HG03060 (cell line): ENCODE measurements at regions not wholly inside any gene's neighbourhood (a gene's known extent, or its start where the extent isn't known, plus 50 kb on each side); places are given as distances from the start of the nearest gene placed in this dataset.

Source experiments
- ATAC-seq: cut with Tn5 transposase; IDR thresholded peaks from one replicate; pipeline ENCODE4 v1.9.1; 2021; ENCODE audit warnings: low read depth, moderate number of reproducible peaks; ENCODE audit not compliant: unreplicated experiment

GRCh38 chr6:28727559-28728211 is 196.1 kb downstream of the TRIM27 start:
- ATAC-seq, result no peak

GRCh38 chr6:28729501-28730402 is 194.0 kb downstream of the TRIM27 start:
- no peak for ATAC-seq

DNA sequence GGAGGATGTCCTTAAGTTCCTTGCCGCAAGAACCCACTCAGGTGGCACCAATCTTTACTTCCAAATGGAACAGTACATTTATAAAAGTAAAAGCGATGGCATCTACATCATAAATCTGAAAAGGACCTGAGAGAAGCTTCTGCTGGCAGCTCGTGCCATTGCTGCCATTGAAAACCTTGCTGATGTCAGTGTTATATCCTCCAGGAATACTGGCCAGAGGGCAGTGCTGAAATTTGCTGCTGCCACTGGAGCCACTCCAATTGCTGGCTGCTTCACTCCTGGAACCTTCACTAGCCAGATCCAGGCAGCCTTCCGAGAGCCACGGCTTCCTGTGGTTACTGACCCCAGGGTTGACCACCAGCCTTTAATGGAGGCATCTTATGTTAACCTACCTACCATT is 191.7 kb downstream of the TRIM27 start:
- no peak for ATAC-seq

- no peak for ATAC-seq
These were observed 189.3 kb downstream of the TRIM27 start for GRCh38 chr6:28734443-28734959.

GRCh38 chr6:28736121-28736520 is 187.7 kb downstream of the TRIM27 start:
- ATAC-seq, result no peak

- no peak for ATAC-seq
These were observed 185.9 kb downstream of the TRIM27 start for GRCh38 chr6:28737750-28738395.

- no peak for ATAC-seq
These were observed 185.4 kb downstream of the TRIM27 start for GRCh38 chr6:28738396-28738765.

DNA sequence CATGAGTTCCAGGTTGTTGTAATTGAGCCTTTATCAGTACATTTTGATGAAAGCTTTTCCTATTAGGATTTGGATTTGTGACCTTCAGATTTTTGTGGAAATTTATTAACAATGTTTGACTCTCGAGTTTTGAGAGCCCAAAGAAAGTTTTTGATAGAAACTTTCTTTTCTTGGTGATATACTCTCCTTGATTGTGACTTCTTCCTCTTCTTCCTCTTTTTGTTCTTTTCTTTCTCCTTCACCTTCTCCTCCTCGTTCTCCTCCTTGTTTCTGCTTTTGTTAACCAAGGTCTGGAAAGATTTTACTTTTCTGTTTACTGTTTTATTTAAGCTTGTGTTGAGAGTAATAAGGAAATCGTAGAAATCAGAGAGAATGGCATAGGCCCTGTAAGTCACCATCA is 182.4 kb downstream of the TRIM27 start:
- no peak for ATAC-seq

DNA sequence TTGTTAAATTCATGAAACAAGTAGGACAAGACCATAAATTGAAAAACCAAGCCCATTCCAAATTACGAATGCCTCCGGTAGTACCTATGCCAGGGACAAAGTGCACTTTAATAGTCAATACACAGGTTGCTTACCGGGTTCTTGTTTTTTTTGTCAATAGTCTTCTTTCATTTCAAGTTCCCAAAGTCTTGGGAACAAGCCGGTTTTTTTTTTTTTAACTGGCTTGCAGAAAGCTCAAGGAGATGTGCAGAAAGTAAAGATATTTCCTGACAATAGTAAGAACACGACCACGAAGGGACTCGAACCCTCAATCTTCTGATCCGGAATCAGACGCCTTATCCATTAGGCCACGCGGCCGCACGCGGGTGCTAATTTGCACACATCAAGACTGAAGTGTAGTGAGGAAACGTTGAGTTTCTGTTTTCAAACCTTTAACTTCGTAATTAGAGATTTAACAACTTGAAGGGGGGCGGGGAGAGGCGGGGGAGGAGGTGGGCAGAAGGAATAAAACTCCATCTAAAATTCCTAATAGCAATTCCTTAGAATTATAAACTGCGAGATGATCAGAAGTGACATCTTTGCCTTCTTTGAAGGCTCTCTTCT is 181.0 kb downstream of the TRIM27 start:
- no peak for ATAC-seq

DNA sequence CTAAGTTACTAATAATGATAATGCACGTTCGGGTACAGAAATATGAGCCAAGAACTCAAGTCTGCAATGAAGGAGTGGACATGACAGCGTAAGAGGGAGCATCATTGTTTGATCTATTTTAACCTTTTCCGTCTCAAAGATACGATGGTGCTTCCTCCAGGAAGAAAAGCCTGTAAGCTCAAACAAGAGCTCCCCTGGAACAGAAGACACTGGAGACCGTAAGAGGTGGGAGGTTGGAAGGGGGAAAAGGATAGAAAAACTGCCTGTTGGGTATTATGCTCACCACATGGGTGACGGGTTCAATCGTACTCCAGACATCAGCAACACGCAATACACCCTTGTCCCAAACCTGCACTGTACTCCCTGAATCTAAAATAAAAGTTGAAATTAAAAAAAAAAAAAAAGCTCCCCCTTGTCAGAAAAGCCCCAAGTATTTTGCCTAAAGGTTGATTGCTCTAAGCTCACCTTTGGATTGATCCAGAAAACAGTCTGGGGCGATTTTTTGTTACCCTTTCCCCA is 180.5 kb downstream of the TRIM27 start:
- no peak for ATAC-seq

GRCh38 chr6:28747083-28747630 is 176.6 kb downstream of the TRIM27 start:
- ATAC-seq, result no peak

- ATAC-seq, result no peak
These were observed 176.1 kb downstream of the TRIM27 start for GRCh38 chr6:28747631-28748157.

GRCh38 chr6:28748192-28748591 is 175.6 kb downstream of the TRIM27 start:
- ATAC-seq, result no peak

GRCh38 chr6:28750926-28751458 is 172.8 kb downstream of the TRIM27 start:
- ATAC-seq, result no peak

DNA sequence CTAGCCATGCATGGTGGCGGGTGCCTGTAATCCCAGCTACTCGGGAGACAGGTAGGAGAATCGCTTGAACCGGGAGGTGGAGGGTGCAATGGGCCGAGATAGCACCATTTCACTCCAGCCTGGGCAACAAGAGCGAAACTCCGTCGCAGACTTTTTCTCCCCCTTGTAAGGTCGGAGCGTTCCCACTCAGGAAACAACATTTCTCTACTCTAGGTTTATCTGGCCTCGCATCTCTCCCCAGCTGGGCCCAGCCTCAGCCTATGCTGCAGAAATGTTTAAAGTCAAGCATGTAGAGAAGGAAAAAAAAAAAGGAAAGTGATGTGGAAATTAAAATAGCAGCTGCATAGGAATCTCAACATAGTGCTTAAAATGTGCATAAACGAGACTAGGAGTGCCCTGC is 172.3 kb downstream of the TRIM27 start:
- no peak for ATAC-seq

- no peak for ATAC-seq
These were observed 171.8 kb downstream of the TRIM27 start for GRCh38 chr6:28751963-28752350.

DNA sequence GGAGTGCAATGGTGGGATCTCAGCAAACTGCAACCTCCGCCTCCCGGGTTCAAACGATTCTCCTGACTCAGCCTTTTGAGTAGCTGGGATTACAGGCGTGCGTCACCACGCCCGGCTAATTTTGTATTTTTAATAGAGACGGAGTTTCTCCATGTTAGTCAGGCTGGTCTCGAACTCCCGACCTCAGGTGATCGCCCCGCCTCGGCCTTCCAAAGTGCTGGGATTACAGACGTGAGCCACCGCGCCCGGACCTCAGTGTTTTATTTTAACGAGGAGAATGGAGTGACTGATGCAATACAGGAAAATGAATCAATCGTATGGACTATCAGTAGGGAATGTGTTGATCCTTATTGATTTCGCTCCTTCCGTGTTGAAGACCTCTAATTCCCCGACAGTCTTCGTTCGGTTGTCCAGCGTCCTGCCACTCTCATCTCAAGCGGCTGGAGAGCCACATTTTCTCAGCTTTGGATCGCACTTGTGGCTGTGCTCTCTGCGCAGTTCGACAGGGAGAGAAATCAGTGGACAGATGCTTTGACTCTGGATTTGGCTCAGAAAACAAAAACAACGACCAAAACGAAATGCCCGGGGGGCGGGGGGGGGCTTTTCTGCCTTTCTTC is 166.2 kb downstream of the TRIM27 start:
- ATAC-seq, result no peak

DNA sequence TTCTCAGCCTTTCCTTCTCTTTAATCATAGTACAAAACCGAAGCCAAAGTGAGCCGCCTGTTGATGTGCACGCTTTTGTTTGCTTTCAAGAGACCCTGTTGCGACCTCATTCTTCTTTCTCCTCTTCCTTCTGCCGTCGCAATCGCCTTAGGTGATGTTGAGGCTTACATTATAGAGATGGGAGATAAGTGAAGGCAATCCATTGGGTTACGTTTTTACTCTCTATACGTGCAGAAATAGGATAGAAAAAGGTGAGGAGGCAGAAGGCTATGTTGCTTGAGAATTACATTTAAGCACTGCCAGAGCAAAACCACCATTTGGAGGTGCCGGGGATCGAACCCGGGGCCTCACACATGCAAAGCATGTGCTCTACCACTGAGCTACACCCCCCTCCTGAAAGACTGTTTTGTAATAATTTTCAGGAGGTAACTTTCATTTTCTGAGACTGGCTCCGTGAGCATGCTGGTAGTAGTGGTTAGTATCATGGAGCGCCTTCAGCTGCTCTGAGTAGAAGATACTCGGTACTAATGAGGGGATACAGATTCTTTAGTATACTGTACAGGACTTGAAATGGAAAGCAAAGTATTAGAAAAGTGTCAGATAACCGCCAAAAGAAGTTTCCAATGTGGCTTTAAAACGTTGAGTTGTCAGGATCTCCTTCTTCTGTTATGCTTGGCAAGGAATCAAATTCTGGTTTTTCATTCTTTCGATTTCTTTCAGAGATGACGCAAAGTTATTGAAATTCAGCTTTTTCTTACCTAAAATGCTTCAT is 165.6 kb downstream of the TRIM27 start:
- no peak for ATAC-seq

DNA sequence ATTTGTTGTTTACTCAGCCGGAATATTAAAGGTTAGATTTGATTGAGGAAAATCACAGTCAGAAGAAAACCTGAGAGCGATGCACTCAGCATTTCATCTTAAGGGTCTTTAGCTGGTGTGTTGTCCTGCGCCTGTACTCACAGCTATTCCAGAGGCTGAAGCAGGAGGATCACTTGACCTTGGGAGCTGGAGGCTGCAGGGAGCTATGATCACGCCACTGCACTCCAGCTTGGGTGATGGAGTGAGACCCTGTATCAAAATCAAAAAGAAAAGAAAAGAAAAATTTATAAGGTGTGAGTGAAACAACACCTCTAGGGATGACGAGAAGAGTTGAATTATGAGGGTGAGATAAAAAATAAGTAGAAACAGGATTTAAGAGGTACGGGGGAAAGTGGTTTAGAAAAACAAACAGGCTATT is 165.0 kb downstream of the TRIM27 start:
- ATAC-seq, result no peak
